Keratinocyte (primary cell): ENCODE measurements at regions not wholly inside any gene's neighbourhood (a gene's known extent, or its start where the extent isn't known, plus 50 kb on each side); places are given as distances from the start of the nearest gene placed in this dataset.

Experiments
- CTCF ChIP-seq, 3 experiments: IDR thresholded peaks in 1 of 3; conservative IDR thresholded peaks in 1 of 3; optimal IDR thresholded peaks in 1 of 3; 2 replicates in 2 of 3; 3 replicates in 1 of 3; pipeline versions ENCODE3 to v1.5.1; 2011; ENCODE audit warnings: low read length in 3 of 3, mild to moderate bottlenecking in 3 of 3, moderate library complexity in 2 of 3, control low read depth in 1 of 3, inconsistent platforms in 1 of 3; ENCODE audit not compliant: insufficient read depth in 2 of 3; ENCODE audit errors: extremely low read depth in 1 of 3
- EZH2 ChIP-seq: IDR thresholded peaks from one replicate; pipeline ENCODE4 v1.6.1; 2012; ENCODE audit warnings: inconsistent platforms, mild to moderate bottlenecking, low read length, moderate library complexity

- no peak for TF ChIP-seq CTCF (optimal IDR thresholded peaks at IDR 0.05 in 1 of 3, IDR thresholded peaks at IDR 0.05 in 1 of 3, conservative IDR thresholded peaks at IDR 0.05 in 1 of 3; ENCODE audit: extremely low read depth in 1 of 3, insufficient read depth in 2 of 3, low read length in 3 of 3)
- no peak for TF ChIP-seq EZH2
Measured at GRCh38 chr1:195328102-195328501, 1280.1 kb downstream of the KCNT2 start.
